B cell (primary cell): ENCODE measurements at regions not wholly inside any gene's neighbourhood (a gene's known extent, or its start where the extent isn't known, plus 50 kb on each side); places are given as distances from the start of the nearest gene placed in this dataset.

Experiments used
- ATAC-seq: fragments of 200-7000 bp; cut with Tn5 transposase; one replicate; pipeline ENCODE4 v1.10.0; 2021; ENCODE audit warnings: low read depth, mild to moderate bottlenecking, moderate number of reproducible peaks, moderate library complexity
- CTCF ChIA-PET: fragments of 350-600 bp; sonication (Branson Sonifier 250); formaldehyde crosslinking; loops from one replicate; lab custom pipeline; 2021; ENCODE audit warnings: antibody characterized with exemption, inconsistent platforms; lab: Charles Lee
- POLR2A ChIA-PET: fragments of 350-600 bp; sonication (Branson Sonifier 250); formaldehyde crosslinking; loops from one replicate; lab custom pipeline; 2021; ENCODE audit warnings: antibody characterized with exemption; lab: Charles Lee
- DNase-seq: peaks from one replicate; pipeline ENCODE4 v3.0.0; 2013
- H2AFZ ChIP-seq: 2 replicates; pipeline ENCODE4 v1.6.1; 2012; ENCODE audit warnings: mild to moderate bottlenecking, low read depth, low read length; ENCODE audit not compliant: insufficient read depth, poor library complexity, severe bottlenecking
- H3K27ac ChIP-seq, 2 donors: 1 replicate in 1 of 2; 2 replicates in 1 of 2; pipeline ENCODE4 v1.5.1; 2012 to 2013; ENCODE audit warnings: low read length in 2 of 2, mild to moderate bottlenecking in 2 of 2, moderate library complexity in 1 of 2
- H3K27me3 ChIP-seq, 4 experiments: fragments of 200-600 bp in 1 of 4; sonication (generic) in 1 of 4; replicated peaks in 1 of 4; 1 replicate in 2 of 4; 2 replicates in 2 of 4; pipeline versions ENCODE4 v1.6.1 to v1.7.0; 2013 to 2016; ENCODE audit warnings: low read length in 3 of 4, mild to moderate bottlenecking in 2 of 4, mixed read lengths in 1 of 4, moderate library complexity in 1 of 4; ENCODE audit not compliant: insufficient read depth in 4 of 4, control insufficient read depth in 3 of 4; ENCODE audit errors: control extremely low read depth in 1 of 4
- H3K36me3 ChIP-seq, 2 experiments: replicated peaks in 1 of 2; 1 replicate in 1 of 2; 2 replicates in 1 of 2; pipeline versions ENCODE4 v1.6.1 to v1.7.1; 2013; ENCODE audit warnings: low read length in 1 of 2; ENCODE audit not compliant: insufficient read depth in 2 of 2, control insufficient read depth in 1 of 2; ENCODE audit errors: control extremely low read depth in 1 of 2, extremely low read depth in 1 of 2
- H3K4me1 ChIP-seq, 2 donors: fragments of 200-600 bp in 1 of 2; sonication (generic) in 1 of 2; 1 replicate in 1 of 2; 2 replicates in 1 of 2; pipeline versions ENCODE4 v1.5.1 to v1.6.1; 2013 to 2017; ENCODE audit warnings: low read length in 2 of 2; ENCODE audit not compliant: control insufficient read depth in 2 of 2, insufficient read depth in 2 of 2
- H3K4me2 ChIP-seq: replicated peaks from 2 replicates; pipeline ENCODE3; 2012; ENCODE audit warnings: mild to moderate bottlenecking, low read depth, low read length; ENCODE audit not compliant: poor library complexity, severe bottlenecking
- H3K4me3 ChIP-seq, 5 experiments: fragments of 200-600 bp in 1 of 5; sonication (generic) in 1 of 5; 1 replicate in 3 of 5; 2 replicates in 2 of 5; pipeline versions ENCODE4 v1.5.1 to v1.7.0; 2011 to 2016; ENCODE audit warnings: low read length in 4 of 5, mild to moderate bottlenecking in 4 of 5, low read depth in 2 of 5, control low read depth in 1 of 5, moderate library complexity in 1 of 5; ENCODE audit not compliant: insufficient read depth in 1 of 5; ENCODE audit errors: control extremely low read depth in 1 of 5, extremely low read depth in 1 of 5
- H3K79me2 ChIP-seq: fragments of 200-600 bp; sonication (generic); one replicate; pipeline ENCODE4 v1.6.0; 2016; ENCODE audit warnings: low read length; ENCODE audit not compliant: control insufficient read depth, insufficient read depth
- H3K9ac ChIP-seq: fragments of 200-600 bp; sonication (generic); 2 replicates; pipeline ENCODE4 v1.6.1; 2017; ENCODE audit warnings: mild to moderate bottlenecking, low read length, moderate library complexity
- H3K9me3 ChIP-seq, 3 donors: one replicate each; pipeline versions ENCODE4 v1.6.1 to v1.7.1; 2013; ENCODE audit warnings: low read length in 2 of 3; ENCODE audit not compliant: control insufficient read depth in 2 of 3, insufficient read depth in 1 of 3; ENCODE audit errors: control extremely low read depth in 1 of 3
- H4K20me1 ChIP-seq: 2 replicates; pipeline ENCODE4 v1.6.0; 2012; ENCODE audit warnings: mild to moderate bottlenecking, low read length; ENCODE audit not compliant: insufficient read depth, control insufficient read depth, poor library complexity, severe bottlenecking
- H3K27ac Mint-ChIP-seq: one replicate; pipeline ENCODE4 v1.8.0; 2021; ENCODE audit warnings: mixed read lengths
- H3K27me3 Mint-ChIP-seq: one replicate; pipeline ENCODE4 v1.8.0; 2021; ENCODE audit warnings: mixed read lengths
- H3K4me1 Mint-ChIP-seq: one replicate; pipeline ENCODE4 v1.8.0; 2021; ENCODE audit warnings: mixed read lengths
- H3K4me3 Mint-ChIP-seq: one replicate; pipeline ENCODE4 v1.8.0; 2021; ENCODE audit warnings: mixed read lengths
- H3K9me3 Mint-ChIP-seq: one replicate; pipeline ENCODE4 v1.8.0; 2022; ENCODE audit warnings: mixed read lengths; ENCODE audit not compliant: insufficient read depth
- EZH2 ChIP-seq: IDR thresholded peaks from 2 replicates; pipeline ENCODE4 v1.6.1; 2012; ENCODE audit warnings: borderline replicate concordance, low read depth, mild to moderate bottlenecking, moderate library complexity, low read length; ENCODE audit not compliant: insufficient read depth, poor library complexity, severe bottlenecking
- WGBS: methylation state at CpG from one replicate; pipeline ENCODE4 v1.1.5; 2013; ENCODE audit warnings: missing lambda C conversion rate; ENCODE audit not compliant: insufficient coverage; 5-methylcytosine and 5-hydroxymethylcytosine counted together
- intact Hi-C: fragments of 100-400 bp; cut with micrococcal nuclease; formaldehyde crosslinking; loops from one replicate; pipeline ENCODE4 v1.10.0; 2022
- TF ChIP-seq, protein P1 (sequence below): fragments of 200-600 bp; IDR thresholded peaks from one replicate; pipeline ENCODE4 v1.8.0; 2022; ENCODE audit warnings: antibody characterized with exemption, mild to moderate bottlenecking

- Mint-ChIP-seq H3K27ac (no peak overlapping the region), H3K9me3 (no peaks in the 10 kb centered on the region), H3K27me3 (no peaks in the 10 kb centered on the region), H3K4me3 (no peak overlapping the region), H3K4me1 (no peaks in the 10 kb centered on the region)
- H3K36me3 ChIP-seq, result no peaks in the 10 kb centered on the region
- H3K79me2 ChIP-seq, result no peaks in the 10 kb centered on the region
- no peaks in the 10 kb centered on the region for H3K4me1 ChIP-seq
- H3K4me3 ChIP-seq, result no peak overlapping the region
- H3K27ac ChIP-seq, result no peak overlapping the region
- H3K9me3 ChIP-seq, result no peaks in the 10 kb centered on the region
- DNase-seq (no peak), ATAC-seq (no peak)
- ChIA-PET POLR2A (no interaction called here), CTCF (no interaction called here)
- no peak overlapping the region for H3K4me2 ChIP-seq
- H2AFZ ChIP-seq, result no peak overlapping the region
- WGBS, result no CpG with 5 or more reads among the region's 2 CpGs
- no peaks in the 10 kb centered on the region for H4K20me1 ChIP-seq
- H3K9ac ChIP-seq, result no peak overlapping the region
- intact Hi-C loops, result no loop called here
- TF ChIP-seq EZH2, result no peak
- TF ChIP-seq, protein P1, sequence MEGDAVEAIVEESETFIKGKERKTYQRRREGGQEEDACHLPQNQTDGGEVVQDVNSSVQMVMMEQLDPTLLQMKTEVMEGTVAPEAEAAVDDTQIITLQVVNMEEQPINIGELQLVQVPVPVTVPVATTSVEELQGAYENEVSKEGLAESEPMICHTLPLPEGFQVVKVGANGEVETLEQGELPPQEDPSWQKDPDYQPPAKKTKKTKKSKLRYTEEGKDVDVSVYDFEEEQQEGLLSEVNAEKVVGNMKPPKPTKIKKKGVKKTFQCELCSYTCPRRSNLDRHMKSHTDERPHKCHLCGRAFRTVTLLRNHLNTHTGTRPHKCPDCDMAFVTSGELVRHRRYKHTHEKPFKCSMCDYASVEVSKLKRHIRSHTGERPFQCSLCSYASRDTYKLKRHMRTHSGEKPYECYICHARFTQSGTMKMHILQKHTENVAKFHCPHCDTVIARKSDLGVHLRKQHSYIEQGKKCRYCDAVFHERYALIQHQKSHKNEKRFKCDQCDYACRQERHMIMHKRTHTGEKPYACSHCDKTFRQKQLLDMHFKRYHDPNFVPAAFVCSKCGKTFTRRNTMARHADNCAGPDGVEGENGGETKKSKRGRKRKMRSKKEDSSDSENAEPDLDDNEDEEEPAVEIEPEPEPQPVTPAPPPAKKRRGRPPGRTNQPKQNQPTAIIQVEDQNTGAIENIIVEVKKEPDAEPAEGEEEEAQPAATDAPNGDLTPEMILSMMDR, result no peak
- no peaks in the 10 kb centered on the region for H3K27me3 ChIP-seq
Measured at GRCh38 chr20:16842486-16843120, 94.4 kb downstream of the OTOR start.

- no peak for TF ChIP-seq EZH2
- TF ChIP-seq, protein P1, result no peak
- Mint-ChIP-seq H3K9me3 (no peaks in the 10 kb centered on the region), H3K27me3 (no peaks in the 10 kb centered on the region), H3K4me1 (no peaks in the 10 kb centered on the region), H3K4me3 (no peak overlapping the region), H3K27ac (no peak overlapping the region)
- Histone ChIP-seq H3K4me1 (no peaks in the 10 kb centered on the region), H4K20me1 (no peaks in the 10 kb centered on the region), H2AFZ (no peak overlapping the region), H3K9me3 (no peaks in the 10 kb centered on the region), H3K9ac (no peak overlapping the region), H3K36me3 (no peaks in the 10 kb centered on the region), H3K27me3 (no peaks in the 10 kb centered on the region), H3K79me2 (no peaks in the 10 kb centered on the region), H3K4me2 (no peak overlapping the region), H3K27ac (no peak overlapping the region), H3K4me3 (no peak overlapping the region)
- intact Hi-C loops, result no loop called here
- POLR2A ChIA-PET, result no interaction called here
- ATAC-seq (no peak), DNase-seq (no peak)
- CTCF ChIA-PET, result interaction anchor here (1.6 kb wide), 1 partner anchor 45 kb away, joined by 3 read pairs; no protein-coding TSS in a partner anchor
- no CpG with 5 or more reads among the region's 1 CpG for WGBS
Measured at GRCh38 chr20:16844406-16844805, 96.2 kb downstream of the OTOR start.
